Epithelial cell of esophagus (primary cell): ENCODE measurements at regions not wholly inside any gene's neighbourhood (a gene's known extent, or its start where the extent isn't known, plus 50 kb on each side); places are given as distances from the start of the nearest gene placed in this dataset.

ENCODE experiments used
- DNase-seq: peaks from one replicate; pipeline ENCODE4 v3.0.0; 2010; ENCODE audit warnings: low read depth
- H3K4me3 ChIP-seq: 2 replicates; pipeline ENCODE4 v1.5.1; 2011; ENCODE audit warnings: mild to moderate bottlenecking, low read length, control low read depth
- TF ChIP-seq, protein P1 (sequence below): IDR thresholded peaks from 2 replicates; pipeline ENCODE4 v1.5.1; 2011; ENCODE audit warnings: low read depth, mild to moderate bottlenecking, low read length, control low read depth, inconsistent platforms; ENCODE audit not compliant: insufficient read depth; ENCODE audit errors: missing control alignments

DNA sequence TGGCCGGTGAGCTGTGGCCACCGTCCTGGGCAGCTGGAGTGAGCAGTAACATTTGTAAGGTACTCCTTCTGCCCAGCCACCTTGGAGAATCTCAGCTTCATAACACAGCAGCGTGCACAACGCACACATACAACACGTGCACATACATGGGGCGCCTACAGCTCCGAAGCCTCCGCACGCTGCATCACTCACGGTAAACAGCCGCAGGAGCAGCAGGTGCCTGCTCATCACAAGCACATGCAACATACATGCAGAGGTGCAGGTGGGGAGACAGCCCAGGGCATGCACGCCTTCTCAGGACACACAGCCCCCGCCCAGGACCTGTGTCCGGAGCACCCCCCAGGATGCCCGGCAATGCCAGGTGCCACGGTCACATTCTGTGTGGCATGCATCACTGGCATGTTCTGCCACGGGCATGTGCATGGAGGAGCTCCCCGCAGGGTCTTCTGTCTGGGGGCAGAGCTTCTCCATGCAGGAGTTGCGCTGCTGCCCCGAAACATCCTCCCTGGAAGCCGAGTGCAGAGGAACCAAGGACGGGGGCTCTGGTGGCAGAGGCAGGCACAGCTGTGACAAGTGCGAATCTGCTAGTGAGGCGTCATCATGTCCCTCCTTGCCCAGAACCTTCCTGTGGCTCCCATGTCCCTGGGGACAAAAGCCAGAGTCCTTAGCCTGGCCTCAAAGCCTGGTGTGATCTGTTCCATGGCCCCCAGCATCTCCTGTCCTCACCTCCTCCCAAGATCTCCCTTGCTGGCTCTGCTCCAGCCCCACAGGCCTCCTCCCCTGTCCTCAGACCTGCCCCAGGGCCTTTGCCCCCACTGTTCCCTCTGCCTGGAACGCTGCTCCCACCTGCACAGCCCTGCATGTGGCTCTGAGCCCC lies 184.0 kb upstream of the GSE1 start:
- no peak for DNase-seq
- H3K4me3 ChIP-seq = no peak overlapping the region
- TF ChIP-seq, protein P1, sequence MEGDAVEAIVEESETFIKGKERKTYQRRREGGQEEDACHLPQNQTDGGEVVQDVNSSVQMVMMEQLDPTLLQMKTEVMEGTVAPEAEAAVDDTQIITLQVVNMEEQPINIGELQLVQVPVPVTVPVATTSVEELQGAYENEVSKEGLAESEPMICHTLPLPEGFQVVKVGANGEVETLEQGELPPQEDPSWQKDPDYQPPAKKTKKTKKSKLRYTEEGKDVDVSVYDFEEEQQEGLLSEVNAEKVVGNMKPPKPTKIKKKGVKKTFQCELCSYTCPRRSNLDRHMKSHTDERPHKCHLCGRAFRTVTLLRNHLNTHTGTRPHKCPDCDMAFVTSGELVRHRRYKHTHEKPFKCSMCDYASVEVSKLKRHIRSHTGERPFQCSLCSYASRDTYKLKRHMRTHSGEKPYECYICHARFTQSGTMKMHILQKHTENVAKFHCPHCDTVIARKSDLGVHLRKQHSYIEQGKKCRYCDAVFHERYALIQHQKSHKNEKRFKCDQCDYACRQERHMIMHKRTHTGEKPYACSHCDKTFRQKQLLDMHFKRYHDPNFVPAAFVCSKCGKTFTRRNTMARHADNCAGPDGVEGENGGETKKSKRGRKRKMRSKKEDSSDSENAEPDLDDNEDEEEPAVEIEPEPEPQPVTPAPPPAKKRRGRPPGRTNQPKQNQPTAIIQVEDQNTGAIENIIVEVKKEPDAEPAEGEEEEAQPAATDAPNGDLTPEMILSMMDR = no peak

- DNase-seq = no peak
Observed at GRCh38 chr16:85429776-85430522, 183.2 kb upstream of the GSE1 start.

DNA sequence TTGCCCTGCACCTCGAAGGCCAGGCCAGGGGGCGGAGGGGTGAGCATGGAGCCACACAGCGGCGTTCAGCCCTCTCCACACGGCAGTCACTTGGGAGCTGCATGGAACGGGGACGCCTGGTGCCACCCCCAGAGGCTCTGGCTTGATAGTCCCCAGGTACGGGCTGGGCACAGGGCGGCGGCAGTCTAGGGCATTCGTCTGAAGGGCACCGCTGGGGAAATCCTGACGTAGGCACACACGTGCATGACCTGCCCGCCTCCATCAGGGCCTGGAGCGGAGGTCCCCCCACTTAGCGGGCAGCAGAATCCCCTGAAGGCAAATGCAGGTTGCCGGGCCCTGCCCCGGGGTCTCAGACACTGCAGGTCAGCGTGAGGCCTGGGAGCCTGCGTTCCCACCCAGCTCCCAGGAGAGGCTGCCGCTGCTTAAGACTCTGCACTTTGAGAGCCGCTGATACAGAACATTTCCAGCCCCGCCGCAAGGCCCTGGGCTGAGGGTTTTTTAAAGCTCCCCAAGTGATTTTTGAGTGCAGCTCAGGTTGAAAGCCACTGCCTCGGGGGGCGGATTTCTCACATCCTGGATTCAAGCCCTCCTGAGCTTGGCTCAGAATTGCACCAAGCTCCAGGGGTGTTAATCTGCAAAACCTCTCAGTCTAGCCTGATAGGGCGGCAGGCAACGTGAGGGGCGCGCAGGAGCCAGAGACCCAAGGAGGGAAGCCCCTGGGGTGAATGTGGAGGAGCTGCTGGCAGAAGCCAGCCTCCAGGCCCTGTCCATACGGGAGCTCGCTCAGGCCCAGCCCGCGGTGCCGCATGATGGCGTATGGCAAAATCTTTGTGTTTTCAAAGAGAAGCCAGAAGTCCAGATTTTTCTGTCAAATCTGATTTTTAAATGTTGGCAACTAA lies 182.3 kb upstream of the GSE1 start:
- TF ChIP-seq, protein P1 = no peak
- H3K4me3 ChIP-seq = no peak overlapping the region
- DNase-seq = no peak

More at GRCh38 chr16:85429776-85430522, 183.2 kb upstream of the GSE1 start:
- TF ChIP-seq, protein P1 = no peak
- no peak overlapping the region for H3K4me3 ChIP-seq

DNA sequence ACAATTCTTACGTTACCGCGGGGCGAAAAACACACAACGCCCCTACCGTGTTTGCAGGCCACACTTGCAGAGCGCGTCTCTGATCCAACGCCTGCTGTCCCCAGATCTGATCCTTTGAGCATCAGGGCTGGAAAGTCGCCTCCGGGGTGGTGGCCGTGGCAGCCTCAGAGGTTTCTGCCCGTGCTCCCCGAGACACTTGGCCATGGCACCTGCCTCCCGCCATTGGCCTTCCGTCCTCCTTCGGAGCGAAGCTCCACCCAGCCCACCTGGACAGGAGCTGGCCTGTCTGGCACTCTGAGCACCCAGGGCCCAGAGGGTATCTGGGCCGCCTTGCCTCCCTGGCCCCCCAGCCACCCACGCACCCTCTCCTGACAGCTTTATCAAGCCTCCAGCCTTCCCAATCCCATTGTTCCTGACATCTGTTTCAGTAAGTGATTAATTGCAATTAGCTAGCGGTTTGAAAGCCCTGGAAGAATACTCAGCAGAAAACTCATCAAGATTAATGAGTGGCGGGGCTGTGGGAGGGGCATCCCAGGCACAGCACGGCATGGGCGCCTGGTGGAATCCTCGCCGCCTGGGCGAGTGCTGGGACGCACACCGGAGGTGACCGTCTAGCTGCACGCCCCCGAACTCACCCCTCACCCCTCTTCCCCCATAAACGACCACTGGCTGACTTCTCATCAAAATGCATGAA lies 181.5 kb upstream of the GSE1 start:
- no peak for DNase-seq
- TF ChIP-seq, protein P1 = no peak
- H3K4me3 ChIP-seq = no peak overlapping the region

GRCh38 chr16:85432606-85433005 lies 180.5 kb upstream of the GSE1 start:
- DNase-seq = no peak
- TF ChIP-seq, protein P1 = no peak

DNA sequence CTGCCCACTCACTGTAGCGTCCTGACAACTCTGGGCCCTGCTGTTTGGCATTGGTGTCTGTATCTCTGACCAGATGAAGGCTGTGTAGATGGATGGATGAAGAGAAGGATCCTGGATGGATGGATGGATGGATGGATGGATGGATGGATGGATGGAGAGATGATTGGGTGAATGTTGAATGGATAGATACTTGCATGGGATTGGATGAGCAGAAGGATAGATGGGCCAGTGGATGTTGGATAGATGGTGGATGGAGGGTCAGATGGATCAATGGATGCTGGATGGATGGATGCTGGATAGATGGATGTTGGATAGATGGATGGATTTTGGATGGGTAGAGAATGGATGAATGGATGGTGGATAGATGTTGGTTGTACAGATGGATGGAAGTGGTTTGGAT lies 179.6 kb upstream of the GSE1 start:
- no peak overlapping the region for H3K4me3 ChIP-seq
- DNase-seq = no peak
- TF ChIP-seq, protein P1 = no peak

More at GRCh38 chr16:85432606-85433005, 180.5 kb upstream of the GSE1 start:
- no peak overlapping the region for H3K4me3 ChIP-seq
